ENCODE measurements at regions not wholly inside any gene's neighbourhood (a gene's known extent, or its start where the extent isn't known, plus 50 kb on each side); places are given as distances from the start of the nearest gene placed in this dataset.

DNA sequence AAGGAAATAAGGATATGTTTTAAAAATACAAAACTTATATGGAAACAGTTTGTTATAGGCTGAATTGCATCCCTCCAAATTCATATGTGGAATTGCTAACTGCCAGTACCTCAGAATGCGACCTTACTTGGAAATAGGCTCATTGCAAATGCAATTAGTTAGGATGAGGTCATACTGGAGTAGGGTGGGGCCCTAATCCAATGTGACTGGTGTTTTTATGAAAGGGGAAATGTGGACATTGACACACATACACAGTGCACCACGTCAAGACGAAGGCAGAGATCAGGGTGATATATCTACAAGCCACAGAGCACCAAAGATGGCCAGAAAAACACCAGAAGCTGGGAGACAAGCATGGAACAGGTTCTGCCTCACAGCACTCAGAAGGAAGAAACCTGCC, 494.2 kb downstream of the TSN start:
- TF ChIP-seq EP300 (IDR thresholded peaks at IDR 0.05; ENCODE audit: low read length) (no peak), ZNF253 (CRISPR knock-in tag; conservative IDR thresholded peaks at IDR 0.05) (no peak), ZNF12 (CRISPR knock-in tag; IDR thresholded peaks at IDR 0.05) (no peak), MAFF (IDR thresholded peaks at IDR 0.05; ENCODE audit: low read length) (no peak), TCF7L2 (IDR thresholded peaks at IDR 0.05; ENCODE audit: low read depth, low read length) (no peak), ZNF23 (CRISPR knock-in tag; IDR thresholded peaks at IDR 0.05) (no peak), PRPF4 (IDR thresholded peaks at IDR 0.05; ENCODE audit: insufficient read depth, low read depth, low read length, poor library complexity, severe bottlenecking) (no peak), NBN (IDR thresholded peaks at IDR 0.05; ENCODE audit: low read depth) (no peak)
- TF ChIP-seq, protein P1, sequence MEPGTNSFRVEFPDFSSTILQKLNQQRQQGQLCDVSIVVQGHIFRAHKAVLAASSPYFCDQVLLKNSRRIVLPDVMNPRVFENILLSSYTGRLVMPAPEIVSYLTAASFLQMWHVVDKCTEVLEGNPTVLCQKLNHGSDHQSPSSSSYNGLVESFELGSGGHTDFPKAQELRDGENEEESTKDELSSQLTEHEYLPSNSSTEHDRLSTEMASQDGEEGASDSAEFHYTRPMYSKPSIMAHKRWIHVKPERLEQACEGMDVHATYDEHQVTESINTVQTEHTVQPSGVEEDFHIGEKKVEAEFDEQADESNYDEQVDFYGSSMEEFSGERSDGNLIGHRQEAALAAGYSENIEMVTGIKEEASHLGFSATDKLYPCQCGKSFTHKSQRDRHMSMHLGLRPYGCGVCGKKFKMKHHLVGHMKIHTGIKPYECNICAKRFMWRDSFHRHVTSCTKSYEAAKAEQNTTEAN (CRISPR knock-in tag; IDR thresholded peaks at IDR 0.05): no peak
- TF ChIP-seq, protein P2, sequence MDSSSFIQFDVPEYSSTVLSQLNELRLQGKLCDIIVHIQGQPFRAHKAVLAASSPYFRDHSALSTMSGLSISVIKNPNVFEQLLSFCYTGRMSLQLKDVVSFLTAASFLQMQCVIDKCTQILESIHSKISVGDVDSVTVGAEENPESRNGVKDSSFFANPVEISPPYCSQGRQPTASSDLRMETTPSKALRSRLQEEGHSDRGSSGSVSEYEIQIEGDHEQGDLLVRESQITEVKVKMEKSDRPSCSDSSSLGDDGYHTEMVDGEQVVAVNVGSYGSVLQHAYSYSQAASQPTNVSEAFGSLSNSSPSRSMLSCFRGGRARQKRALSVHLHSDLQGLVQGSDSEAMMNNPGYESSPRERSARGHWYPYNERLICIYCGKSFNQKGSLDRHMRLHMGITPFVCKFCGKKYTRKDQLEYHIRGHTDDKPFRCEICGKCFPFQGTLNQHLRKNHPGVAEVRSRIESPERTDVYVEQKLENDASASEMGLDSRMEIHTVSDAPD (CRISPR knock-in tag; IDR thresholded peaks at IDR 0.05): no peak
- TF ChIP-seq, protein P3, sequence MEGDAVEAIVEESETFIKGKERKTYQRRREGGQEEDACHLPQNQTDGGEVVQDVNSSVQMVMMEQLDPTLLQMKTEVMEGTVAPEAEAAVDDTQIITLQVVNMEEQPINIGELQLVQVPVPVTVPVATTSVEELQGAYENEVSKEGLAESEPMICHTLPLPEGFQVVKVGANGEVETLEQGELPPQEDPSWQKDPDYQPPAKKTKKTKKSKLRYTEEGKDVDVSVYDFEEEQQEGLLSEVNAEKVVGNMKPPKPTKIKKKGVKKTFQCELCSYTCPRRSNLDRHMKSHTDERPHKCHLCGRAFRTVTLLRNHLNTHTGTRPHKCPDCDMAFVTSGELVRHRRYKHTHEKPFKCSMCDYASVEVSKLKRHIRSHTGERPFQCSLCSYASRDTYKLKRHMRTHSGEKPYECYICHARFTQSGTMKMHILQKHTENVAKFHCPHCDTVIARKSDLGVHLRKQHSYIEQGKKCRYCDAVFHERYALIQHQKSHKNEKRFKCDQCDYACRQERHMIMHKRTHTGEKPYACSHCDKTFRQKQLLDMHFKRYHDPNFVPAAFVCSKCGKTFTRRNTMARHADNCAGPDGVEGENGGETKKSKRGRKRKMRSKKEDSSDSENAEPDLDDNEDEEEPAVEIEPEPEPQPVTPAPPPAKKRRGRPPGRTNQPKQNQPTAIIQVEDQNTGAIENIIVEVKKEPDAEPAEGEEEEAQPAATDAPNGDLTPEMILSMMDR (IDR thresholded peaks at IDR 0.05 in 2 of 3, conservative IDR thresholded peaks at IDR 0.05 in 1 of 3; ENCODE audit: insufficient read depth in 2 of 3, low read depth in 1 of 3, low read length in 3 of 3): no peak
